ENCODE measurements at regions not wholly inside any gene's neighbourhood (a gene's known extent, or its start where the extent isn't known, plus 50 kb on each side); places are given as distances from the start of the nearest gene placed in this dataset.

DNA sequence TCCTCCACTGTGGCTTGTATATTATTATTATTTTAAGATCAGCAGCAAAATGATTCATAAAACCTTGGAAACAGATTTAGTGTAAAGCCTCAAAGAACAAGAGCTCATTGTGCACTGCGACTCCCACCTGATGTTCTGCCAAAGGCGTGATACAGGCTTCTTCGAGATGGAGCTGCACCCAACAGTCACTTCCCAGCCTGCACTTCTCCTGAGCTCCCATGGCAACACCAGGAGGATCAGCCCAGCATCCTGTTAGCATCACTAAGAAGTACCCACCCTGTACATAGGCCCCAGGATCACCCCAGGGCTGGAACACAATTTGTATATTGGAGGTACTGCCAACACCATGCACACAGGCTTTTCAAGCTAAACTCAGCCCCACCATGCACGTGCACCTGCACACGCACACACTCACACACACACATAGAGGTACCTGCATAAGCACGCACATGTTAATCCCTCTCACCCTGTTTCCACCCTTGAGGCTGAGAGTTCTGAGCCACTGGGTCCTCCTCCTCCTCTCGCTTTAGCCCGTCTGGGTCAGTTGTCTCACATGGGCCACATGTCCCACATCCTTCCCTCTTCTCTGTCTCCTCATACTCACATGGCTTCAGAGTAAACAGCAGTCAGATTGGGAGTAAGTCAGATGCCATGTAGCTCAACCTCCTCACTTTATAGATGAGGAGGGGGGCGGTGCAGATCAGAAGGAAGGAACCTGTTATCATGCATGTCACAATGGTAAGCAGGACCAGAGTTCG, 281.9 kb upstream of the POU3F1 start:
- no peaks in the 10 kb centered on the region for H3K36me3 ChIP-seq
- intact Hi-C loops (cut with DNase I; ENCODE audit: low total_unique reads) = no loop called here
- no peak for DNase-seq (ENCODE audit: low spot score in 2 of 2)

GRCh38 chr1:38327559-38327973, 281.0 kb upstream of the POU3F1 start:
- no peak for DNase-seq (ENCODE audit: low spot score in 2 of 2)
- no peak overlapping the region for H3K27ac ChIP-seq
- TF ChIP-seq POLR2AphosphoS5 (IDR thresholded peaks at IDR 0.05) = no peak
- TF ChIP-seq, protein P1, sequence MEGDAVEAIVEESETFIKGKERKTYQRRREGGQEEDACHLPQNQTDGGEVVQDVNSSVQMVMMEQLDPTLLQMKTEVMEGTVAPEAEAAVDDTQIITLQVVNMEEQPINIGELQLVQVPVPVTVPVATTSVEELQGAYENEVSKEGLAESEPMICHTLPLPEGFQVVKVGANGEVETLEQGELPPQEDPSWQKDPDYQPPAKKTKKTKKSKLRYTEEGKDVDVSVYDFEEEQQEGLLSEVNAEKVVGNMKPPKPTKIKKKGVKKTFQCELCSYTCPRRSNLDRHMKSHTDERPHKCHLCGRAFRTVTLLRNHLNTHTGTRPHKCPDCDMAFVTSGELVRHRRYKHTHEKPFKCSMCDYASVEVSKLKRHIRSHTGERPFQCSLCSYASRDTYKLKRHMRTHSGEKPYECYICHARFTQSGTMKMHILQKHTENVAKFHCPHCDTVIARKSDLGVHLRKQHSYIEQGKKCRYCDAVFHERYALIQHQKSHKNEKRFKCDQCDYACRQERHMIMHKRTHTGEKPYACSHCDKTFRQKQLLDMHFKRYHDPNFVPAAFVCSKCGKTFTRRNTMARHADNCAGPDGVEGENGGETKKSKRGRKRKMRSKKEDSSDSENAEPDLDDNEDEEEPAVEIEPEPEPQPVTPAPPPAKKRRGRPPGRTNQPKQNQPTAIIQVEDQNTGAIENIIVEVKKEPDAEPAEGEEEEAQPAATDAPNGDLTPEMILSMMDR (IDR thresholded peaks at IDR 0.05) = no peak
- TF ChIP-seq POLR2A (IDR thresholded peaks at IDR 0.05) = no peak

More for the DNA sequence above, 281.9 kb upstream of the POU3F1 start:
- Histone ChIP-seq H3K4me3 (no peak overlapping the region), H3K4me1 (no peaks in the 10 kb centered on the region), H3K9me3 (no peaks in the 10 kb centered on the region), H3K27ac (no peak overlapping the region), H3K27me3 (peaks cover 0 to under 1% of the 10 kb centered on the region in 2 donors)
- TF ChIP-seq, protein P1 (IDR thresholded peaks at IDR 0.05) = no peak
- TF ChIP-seq POLR2A (IDR thresholded peaks at IDR 0.05) (no peak), POLR2AphosphoS5 (IDR thresholded peaks at IDR 0.05) (no peak)

GRCh38 chr1:38326856-38327255, 280.3 kb upstream of the POU3F1 start:
- intact Hi-C loops (cut with DNase I; ENCODE audit: low total_unique reads) = no loop called here
- H3K4me3 ChIP-seq = no peak overlapping the region
- H3K9me3 ChIP-seq = no peaks in the 10 kb centered on the region
- no peak for DNase-seq (ENCODE audit: low spot score in 2 of 2)
- H3K36me3 ChIP-seq = no peaks in the 10 kb centered on the region
- H3K27me3 ChIP-seq = peaks cover 0 to 16% of the 10 kb centered on the region in 2 donors
- TF ChIP-seq, protein P1 (IDR thresholded peaks at IDR 0.05) = no peak
- TF ChIP-seq POLR2AphosphoS5 (IDR thresholded peaks at IDR 0.05) = no peak
- TF ChIP-seq POLR2A (IDR thresholded peaks at IDR 0.05) = no peak
- no peaks in the 10 kb centered on the region for H3K4me1 ChIP-seq
- H3K27ac ChIP-seq = no peak overlapping the region

More at GRCh38 chr1:38327559-38327973, 281.0 kb upstream of the POU3F1 start:
- intact Hi-C loops (cut with DNase I; ENCODE audit: low total_unique reads) = no loop called here
- Histone ChIP-seq H3K27me3 (peaks cover 0 to 10% of the 10 kb centered on the region in 2 donors), H3K4me1 (no peaks in the 10 kb centered on the region), H3K9me3 (no peaks in the 10 kb centered on the region), H3K36me3 (no peaks in the 10 kb centered on the region), H3K4me3 (no peak overlapping the region)

DNA sequence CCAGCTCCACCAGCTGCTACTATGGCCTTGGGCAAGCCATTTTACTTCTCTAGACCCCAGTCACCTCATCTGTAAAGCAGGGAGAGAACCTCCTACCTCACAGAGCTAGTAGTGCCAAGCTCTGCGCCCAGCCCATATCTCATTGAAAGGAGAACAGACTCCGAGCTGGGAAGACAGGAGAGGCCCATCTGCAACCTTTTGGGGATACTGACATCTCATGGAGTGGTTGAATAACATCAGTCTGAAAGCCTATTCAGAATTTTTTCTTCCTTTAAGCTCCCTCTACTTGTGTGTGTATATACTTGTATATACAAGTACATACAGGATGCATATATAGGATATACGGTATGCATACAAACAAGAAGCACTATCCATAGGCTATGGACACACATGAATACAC, 279.5 kb upstream of the POU3F1 start:
- no peak overlapping the region for H3K4me3 ChIP-seq
- intact Hi-C loops (cut with DNase I; ENCODE audit: low total_unique reads) = no loop called here
- no peak for TF ChIP-seq POLR2A (IDR thresholded peaks at IDR 0.05)
- TF ChIP-seq, protein P1 (IDR thresholded peaks at IDR 0.05) = no peak
- no peak for TF ChIP-seq POLR2AphosphoS5 (IDR thresholded peaks at IDR 0.05)
- no peak overlapping the region for H3K27ac ChIP-seq
- no peaks in the 10 kb centered on the region for H3K4me1 ChIP-seq
- H3K27me3 ChIP-seq = peaks cover 0 to 16% of the 10 kb centered on the region in 2 donors
- no peaks in the 10 kb centered on the region for H3K36me3 ChIP-seq
- no peak for DNase-seq (ENCODE audit: low spot score in 2 of 2)
- H3K9me3 ChIP-seq = no peaks in the 10 kb centered on the region

DNA sequence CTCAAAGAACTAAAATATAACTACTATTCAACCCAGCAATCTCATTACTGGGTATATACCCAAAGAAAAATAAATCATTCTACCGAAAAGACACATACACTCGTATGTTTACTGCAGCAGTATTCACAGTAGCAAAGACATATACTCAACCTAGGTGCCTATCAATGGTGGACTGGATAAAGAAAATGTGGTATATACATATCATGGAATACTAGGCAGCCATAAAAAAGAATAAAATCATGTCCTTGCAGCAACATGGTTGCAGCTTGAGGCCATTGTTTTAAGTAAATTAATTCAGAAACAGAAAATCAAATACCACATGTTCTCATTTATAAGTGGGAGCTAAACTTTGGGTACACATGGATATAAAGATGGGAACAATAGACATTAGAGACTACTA, 266.2 kb upstream of the POU3F1 start:
- H3K36me3 ChIP-seq = no peaks in the 10 kb centered on the region
- intact Hi-C loops (cut with DNase I; ENCODE audit: low total_unique reads) = no loop called here

More for the DNA sequence above, 266.2 kb upstream of the POU3F1 start:
- Histone ChIP-seq H3K9me3 (no peaks in the 10 kb centered on the region), H3K27ac (no peak overlapping the region), H3K4me3 (no peak overlapping the region), H3K4me1 (no peaks in the 10 kb centered on the region), H3K27me3 (peaks cover 0 to 4% of the 10 kb centered on the region in 2 donors)
- DNase-seq (ENCODE audit: low spot score in 2 of 2) = no peak
- TF ChIP-seq, protein P1 (IDR thresholded peaks at IDR 0.05) = no peak
- no peak for TF ChIP-seq POLR2AphosphoS5 (IDR thresholded peaks at IDR 0.05)
- TF ChIP-seq POLR2A (IDR thresholded peaks at IDR 0.05) = no peak

All from breast epithelium (tissue), 4 donors.